Stimulated activated CD4-positive, alpha-beta T cell treated with anti-CD3 and anti-CD28 coated beads, TNF-alpha, amount 100 ng/mL, for 24 hours (primary cell): ENCODE measurements at regions not wholly inside any gene's neighbourhood (a gene's known extent, or its start where the extent isn't known, plus 50 kb on each side); places are given as distances from the start of the nearest gene placed in this dataset.

Experiments
- DNase-seq, 3 experiments: peaks; one replicate each; pipeline ENCODE4 v3.0.0-alpha.2; 2020; ENCODE audit warnings: low read depth in 3 of 3

DNA sequence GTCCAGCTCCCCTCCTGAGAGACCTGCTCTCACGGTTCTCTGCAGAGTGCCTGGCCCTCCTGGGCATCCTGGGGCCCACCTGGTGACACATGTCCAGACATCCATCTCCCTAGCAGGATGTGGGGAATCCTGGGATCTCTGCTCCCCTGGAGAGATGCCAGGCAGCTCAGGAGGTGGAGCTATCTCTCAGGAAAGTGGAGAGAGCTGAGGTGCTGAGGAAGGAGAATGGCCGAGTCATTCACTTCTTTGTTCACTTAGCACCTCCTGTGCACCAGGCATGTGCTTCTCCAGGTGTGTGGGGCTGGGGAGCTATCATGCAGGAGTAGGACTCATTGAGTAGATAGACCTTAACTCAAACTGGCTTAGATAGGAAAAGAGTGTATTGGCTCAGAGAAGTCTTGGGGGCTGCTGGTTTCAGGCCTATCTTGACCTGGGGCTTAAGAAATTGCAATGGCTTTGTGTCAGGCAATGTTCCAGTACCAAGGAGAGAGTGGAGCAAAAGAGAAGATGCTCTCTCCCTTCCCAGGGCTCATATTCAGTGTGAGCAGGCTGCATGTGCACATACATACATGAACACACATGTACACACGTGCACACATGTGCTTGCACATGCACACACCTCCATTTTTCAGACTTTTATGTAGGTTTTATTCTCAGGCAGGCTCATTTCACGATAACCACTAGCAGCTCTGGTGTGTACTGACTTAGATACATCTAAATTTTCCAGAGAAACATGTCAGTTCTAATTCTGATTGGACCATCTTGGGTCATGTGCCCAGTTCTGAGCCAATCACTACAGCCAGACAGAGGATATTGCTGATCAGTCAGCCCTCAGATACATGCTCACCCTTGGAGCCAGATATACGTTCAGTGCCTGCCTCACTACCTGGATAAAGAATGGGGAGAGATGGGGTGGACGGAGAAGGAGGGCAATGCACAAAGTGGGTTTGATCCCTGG, 437.6 kb downstream of the PTPRU start:
- no peak for DNase-seq

GRCh38 chr1:29673228-29673500, 436.8 kb downstream of the PTPRU start:
- no peak for DNase-seq

DNA sequence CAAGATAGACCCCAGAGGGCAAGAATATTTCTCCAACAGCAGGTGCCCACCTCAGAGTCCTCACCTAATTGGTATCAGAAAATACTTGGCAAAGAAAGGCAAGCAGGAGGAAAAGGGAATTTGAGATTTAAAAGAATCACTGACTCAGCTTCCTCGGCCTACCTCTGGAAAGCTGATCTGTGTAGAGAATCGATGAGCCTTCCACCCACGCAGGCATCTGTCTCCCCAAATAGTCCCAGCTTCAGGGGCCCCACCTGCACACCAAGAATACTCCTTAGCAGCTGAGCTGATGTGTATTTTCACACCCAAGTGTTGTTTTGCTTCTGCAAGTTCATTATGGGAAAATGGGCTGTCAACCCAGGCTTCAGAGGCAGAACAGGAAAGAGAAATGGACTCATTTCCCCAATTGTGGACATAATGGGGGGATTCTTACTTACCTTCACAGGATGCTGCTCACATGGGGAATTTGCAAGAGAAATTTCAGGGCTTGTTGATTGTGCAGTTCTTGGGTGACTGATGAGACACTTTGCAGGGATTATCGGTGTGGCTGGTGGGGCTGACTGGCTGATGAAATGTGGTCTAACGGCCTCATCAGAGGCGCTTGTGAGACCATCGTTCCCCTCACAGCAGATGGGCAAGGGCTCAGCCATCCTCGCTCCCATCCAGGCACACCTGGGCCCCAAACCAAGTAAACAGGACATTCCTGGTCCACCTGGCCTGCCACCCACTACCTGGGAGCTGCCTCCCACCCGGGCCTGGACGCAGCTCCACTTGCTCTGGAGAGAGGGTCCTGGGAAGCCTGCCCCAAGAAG, 436.3 kb downstream of the PTPRU start:
- DNase-seq: no peak

DNA sequence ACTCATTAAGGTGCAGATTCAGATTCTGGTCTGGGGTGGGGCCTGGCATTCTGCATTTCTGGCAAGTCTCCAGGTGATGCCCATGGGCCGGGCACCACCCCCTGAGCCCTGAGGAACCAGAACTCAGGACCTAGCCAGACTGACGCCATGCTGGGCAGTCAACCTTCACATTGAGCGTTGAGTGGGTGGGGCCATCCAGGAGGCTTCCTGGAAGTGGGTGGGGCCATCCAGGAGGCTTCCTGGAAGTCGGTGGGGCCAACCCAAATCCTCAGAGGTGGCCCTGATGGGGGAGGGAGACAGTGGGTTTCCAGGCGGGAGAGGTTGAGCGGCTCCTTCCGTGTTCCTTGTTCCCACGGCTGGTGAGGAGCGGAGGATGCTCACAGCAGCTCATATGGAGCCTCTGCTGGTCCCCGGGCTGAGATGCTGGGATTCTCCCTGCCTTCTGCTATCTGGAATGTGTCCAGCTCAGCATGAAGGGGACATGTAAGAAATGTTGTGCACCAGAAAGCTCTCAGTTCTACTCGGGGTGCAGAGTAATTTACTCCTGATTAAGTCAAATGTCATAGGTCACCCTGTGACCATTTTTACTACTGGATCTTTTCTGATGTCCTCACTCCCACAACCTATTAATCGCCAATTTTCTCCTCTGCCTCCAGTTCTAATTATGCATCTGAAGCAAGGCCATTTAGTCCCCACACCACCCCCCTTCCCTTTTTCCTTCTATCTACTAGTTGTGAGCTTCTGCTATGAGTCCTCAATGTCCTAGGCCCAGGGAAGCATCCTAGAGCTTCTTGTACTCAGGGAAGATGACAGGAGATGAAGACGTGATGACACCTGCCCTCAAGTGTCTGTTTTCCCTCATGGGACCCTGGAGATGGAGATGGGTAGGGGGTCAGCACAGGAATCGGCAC, 435.4 kb downstream of the PTPRU start:
- DNase-seq: no peak

DNA sequence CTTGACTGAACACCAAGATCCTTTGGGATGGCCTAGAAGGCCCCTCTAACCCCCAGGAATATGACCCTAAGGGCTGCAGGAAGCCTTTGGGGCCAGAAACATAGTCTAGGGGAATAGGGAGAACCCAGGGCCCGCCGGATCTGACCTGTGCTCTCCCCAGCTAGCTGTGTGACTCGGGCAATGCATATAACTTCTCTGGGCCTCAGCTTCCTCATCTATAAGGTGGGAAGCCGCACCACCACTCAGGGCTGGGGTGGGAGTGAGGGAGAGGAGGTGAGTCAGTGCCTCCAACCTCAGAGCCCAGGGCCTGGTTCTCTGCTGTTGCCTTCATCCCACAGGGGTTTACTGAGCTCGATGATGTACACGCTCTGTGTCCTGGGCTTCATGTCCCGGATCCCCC, 434.4 kb downstream of the PTPRU start:
- no peak for DNase-seq

DNA sequence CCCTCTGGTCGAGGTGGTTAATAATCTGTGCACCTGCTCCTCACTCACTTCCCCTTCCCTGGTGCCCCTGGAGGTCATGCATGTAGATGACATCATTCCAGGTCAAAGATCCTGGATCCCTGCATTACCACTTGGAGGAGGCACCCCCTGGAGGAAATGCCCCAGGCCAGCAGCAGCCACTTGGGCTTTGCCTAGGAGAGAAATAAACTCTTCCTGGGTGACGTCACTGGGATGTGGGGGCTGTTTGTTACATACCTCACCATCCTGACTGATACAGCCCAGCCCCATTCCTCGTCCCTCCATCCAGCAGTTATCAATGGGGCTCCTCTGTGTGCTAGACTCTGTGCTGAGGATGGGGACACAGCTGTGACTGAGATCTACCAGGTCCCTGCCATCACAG, 433.6 kb downstream of the PTPRU start:
- DNase-seq: no peak

GRCh38 chr1:29669158-29669871, 433.0 kb downstream of the PTPRU start:
- no peak for DNase-seq

DNA sequence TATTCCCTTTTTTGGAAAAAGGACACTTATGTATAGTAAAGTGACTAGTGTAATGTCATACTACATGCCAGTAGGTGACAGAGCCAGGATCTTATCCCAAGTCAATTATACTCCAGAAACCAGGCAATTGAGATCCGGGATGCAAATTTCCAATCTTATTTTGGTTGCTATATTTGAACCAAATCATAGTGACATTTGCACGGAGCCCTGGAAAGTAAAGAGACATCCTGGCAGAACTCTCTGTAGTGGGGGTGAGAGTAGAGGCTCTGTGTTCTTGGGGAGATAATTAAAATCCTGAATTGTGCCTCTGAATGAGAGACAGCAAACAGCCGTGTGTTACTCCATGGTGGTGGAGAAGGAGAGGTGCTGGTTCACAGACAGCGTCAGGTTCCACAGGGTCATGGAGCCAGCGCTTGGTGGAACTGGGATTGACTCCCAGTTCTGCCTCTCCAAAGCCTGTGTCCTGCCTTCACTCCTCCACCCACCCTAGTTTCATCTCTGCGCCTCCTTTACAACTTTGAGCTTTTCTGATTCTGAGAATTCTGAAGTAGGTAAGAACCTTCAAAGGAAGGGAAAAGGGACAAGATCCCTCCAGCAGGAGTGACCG, 432.3 kb downstream of the PTPRU start:
- no peak for DNase-seq

DNA sequence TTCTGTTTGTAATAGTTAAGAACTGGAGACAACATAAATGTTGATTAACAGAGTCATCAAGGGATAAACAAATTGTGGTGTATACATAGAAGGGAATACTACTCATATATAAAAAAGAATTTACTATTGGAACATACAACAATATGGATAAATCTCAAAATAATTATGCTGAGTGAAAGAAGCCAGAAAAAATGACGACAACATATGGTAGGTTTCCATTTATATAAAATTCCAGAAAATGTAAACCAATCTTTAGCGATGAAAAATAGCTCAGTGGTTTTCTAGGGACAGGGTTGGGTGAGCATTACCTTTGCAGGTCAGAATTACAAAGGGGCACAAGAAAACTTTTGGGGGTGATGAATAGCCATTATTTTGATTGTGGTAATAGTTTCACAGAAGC, 431.6 kb downstream of the PTPRU start:
- DNase-seq: no peak

GRCh38 chr1:29664711-29665110, 428.4 kb downstream of the PTPRU start:
- no peak for DNase-seq

- DNase-seq: no peak
Observed at GRCh38 chr1:29658688-29659087, 422.4 kb downstream of the PTPRU start.

GRCh38 chr1:29657816-29658215, 421.5 kb downstream of the PTPRU start:
- no peak for DNase-seq

- DNase-seq: no peak
Observed at GRCh38 chr1:29655945-29656850, 419.9 kb downstream of the PTPRU start.

DNA sequence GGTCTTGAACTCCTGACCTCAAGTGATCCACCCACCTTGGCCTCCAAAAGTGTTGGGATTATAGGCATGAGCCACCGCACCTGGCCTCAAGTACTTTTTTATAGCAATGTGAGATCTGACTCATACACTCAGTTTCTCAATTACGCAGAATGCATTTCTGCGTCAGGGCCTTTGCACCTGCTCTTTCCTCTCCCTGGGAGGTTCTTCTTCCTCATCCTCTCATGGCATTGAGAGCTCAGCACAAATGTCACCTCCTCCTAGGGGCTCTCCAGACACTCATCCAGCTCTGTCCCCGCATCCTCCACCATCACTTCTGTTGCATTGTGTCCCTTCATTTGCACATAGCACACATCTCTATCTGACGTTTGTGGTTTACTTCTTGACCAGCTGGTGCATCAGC, 418.8 kb downstream of the PTPRU start:
- no peak for DNase-seq

- DNase-seq: no peak
Observed at GRCh38 chr1:29653886-29654450, 417.6 kb downstream of the PTPRU start.

DNA sequence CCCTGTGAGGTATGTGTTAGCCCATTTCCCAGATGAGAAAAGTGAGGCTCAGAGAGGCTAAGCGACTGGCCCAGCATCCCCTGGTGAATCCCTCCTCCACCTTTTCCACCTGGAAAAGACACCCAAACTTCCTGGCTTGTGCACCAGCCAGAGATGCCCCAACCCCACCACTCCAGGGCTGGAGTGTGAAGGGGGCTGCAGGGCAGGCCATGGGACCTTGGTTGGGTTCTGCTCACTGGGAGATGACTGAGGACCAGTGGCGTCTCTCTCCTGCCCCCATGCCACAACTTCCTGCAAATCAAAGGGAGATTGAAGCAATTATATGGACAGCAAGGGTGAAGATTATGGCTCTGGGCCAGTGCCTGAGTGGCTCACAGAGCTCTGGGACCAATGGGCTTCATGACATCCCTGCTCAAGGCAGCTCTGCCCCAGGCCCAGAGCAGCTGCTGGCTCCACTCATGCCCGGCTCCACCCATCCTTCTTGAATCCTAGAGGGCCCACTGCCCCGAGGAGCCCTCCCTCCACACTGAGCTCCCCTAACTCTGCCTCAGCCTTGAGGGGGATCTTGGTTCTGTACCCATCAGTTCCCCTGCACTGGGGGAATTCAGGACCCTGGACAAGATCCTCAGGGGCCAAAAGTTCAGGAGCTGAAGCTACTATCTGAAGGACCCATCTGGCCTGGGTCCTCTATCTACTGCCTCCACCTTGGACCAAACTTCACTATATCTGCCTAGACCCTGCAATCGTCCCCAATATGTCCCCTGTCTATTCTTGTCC, 416.9 kb downstream of the PTPRU start:
- DNase-seq: no peak

DNA sequence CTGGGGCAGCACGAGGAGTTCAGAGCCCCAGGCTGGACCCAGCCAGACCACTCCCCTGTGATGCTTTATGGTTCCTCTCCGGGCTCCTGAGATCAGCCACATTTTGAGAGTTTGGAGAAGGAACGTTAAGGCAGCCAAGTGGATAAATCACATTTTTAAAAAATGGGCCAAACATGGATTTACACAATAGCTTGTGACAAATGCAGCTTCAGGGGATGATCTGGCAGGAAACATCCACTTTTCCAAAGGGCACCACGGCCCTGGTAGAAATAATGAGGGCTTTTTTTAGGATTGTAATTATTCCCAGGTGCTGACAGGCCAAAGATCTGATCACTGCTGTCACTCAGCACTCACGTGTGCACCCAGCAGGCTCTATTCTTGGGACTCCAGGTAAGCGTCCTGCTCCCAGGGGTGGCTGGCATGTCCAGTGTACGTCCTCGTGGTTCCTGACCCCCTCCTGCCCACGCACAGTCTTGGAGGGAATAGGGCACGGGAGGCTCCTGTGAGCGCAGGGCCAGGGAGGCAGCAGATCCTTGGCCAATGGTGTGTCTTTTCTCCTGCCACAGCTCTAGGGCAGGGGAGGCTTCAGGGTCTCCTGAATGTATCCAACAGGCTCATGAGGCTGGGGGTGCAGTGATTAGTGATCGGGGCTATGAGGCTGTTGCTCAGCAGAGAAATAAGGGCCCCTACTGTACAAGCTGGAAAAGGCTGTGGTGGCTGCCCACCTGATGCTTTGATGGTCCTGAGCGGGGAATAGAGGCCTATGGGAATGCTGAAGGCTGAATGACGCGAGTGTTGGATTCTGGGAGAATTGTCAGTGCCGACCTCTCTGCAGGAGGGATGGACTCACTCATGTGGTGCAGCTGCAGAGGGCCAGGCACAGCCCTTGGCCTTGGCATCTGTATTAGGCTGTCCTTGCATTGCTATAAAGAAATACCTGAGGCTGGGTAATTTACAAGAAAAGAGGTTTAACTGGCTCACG, 415.7 kb downstream of the PTPRU start:
- DNase-seq: no peak

DNA sequence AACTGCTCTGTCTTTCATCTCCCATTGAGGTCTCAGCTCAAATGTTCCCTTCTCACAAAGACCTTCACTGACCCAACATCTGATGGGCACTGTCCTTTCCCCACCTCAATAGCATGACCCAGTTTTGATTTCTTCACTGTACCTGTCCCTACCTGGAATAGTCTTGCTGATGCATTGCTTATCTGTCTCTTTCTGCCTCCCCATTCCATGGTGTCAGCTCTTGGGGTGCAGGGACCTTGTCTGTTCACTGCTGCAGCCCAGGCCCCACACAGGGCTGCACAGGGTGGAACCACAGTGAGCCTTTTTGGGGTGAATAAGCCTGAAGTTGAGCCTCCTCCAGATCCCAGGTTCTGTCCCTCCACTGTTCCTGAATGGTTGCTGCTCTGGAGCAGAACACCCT, 414.9 kb downstream of the PTPRU start:
- DNase-seq: no peak
